ENCODE measurements at regions not wholly inside any gene's neighbourhood (a gene's known extent, or its start where the extent isn't known, plus 50 kb on each side); places are given as distances from the start of the nearest gene placed in this dataset.

DNA sequence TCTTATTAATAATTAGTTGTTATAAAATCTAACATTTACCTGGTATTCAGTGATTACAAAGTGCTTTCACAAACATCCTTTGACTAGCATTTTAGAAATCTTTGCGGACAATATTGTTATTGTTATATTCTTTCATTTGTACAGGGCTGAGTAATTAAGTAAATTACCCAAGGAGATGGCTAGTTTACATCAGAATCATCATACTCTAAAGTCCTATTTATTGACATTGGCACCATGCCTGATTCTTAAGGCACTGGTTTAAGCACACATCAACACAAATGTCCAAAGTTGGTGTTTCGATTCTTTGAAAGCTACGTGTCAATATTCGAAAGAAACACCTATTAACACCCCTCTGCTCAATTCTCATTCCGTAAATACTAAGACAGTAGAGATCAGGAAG, 424.6 kb upstream of the CHRM3 start (continued):
- TF ChIP-seq NFE2 (IDR thresholded peaks at IDR 0.05; ENCODE audit: low read depth), result no peak
- TF ChIP-seq TEAD1 (CRISPR knock-in tag; IDR thresholded peaks at IDR 0.05), result no peak

- Histone ChIP-seq H3K27ac (ENCODE audit: extremely low read depth, low read depth, low read length) (no peak overlapping the region), H3K4me1 (replicated peaks in 1 of 2; ENCODE audit: control insufficient read depth in 2 of 2, insufficient read depth in 2 of 2, low read length in 2 of 2) (no peaks in the 10 kb centered on the region), H3K4me3 (no peak overlapping the region), H4K20me1 (replicated peaks; ENCODE audit: control insufficient read depth, insufficient read depth, low read length) (no peaks in the 10 kb centered on the region), H3K27me3 (ENCODE audit: control insufficient read depth in 2 of 2, insufficient read depth in 2 of 2, low read length in 2 of 2) (no peaks in the 10 kb centered on the region), H2AFZ (ENCODE audit: low read depth, low read length) (no peak overlapping the region), H3K79me2 (ENCODE audit: control insufficient read depth, insufficient read depth, low read length) (no peaks in the 10 kb centered on the region), H3K9me1 (ENCODE audit: control insufficient read depth, insufficient read depth, low read length) (no peaks in the 10 kb centered on the region), H3K4me2 (ENCODE audit: insufficient read depth, low read length) (no peak overlapping the region), H3K9ac (ENCODE audit: insufficient read depth in 1 of 2, low read depth in 2 of 2, low read length in 2 of 2) (no peak overlapping the region), H3K36me3 (ENCODE audit: control insufficient read depth, insufficient read depth, low read length) (no peaks in the 10 kb centered on the region), H3K9me3 (replicated peaks; ENCODE audit: control insufficient read depth, insufficient read depth, low read depth, low read length) (no peaks in the 10 kb centered on the region; the same call in 1 of the 2 replicates)
- DNase-seq (ENCODE audit: extremely low read depth in 1 of 4, low spot score in 3 of 4), result no peak
- WGBS (ENCODE audit: insufficient coverage, low coverage, missing lambda C conversion rate), result 10% methylated on average over 2 of the region's 2 CpGs
- BruUV-seq (replicated peaks), result no TSS peak
- FAIRE-seq, result no peak
- in situ Hi-C loops (cut with MboI), result no loop called here
- CTCF ChIA-PET (ENCODE audit: low intra/inter-chr PET ratio), result no interaction called here
- ATAC-seq, result no peak
- intact Hi-C loops (cut with micrococcal nuclease), result no loop called here
- POLR2A ChIA-PET, result no interaction called here
- TF ChIP-seq RBM39 (optimal IDR thresholded peaks at IDR 0.05; ENCODE audit: low read depth, low read length) (no peak), STAT5B (CRISPR knock-in tag; IDR thresholded peaks at IDR 0.05) (no peak), FOXK1 (CRISPR knock-in tag; IDR thresholded peaks at IDR 0.05; ENCODE audit: borderline replicate concordance) (no peak), PPARD (CRISPR knock-in tag; IDR thresholded peaks at IDR 0.05) (no peak), ZNF174 (CRISPR knock-in tag; IDR thresholded peaks at IDR 0.05) (no peak), NFRKB (IDR thresholded peaks at IDR 0.05; ENCODE audit: low read depth) (no peak), ZNF444 (CRISPR knock-in tag; IDR thresholded peaks at IDR 0.05) (no peak), TCF15 (CRISPR knock-in tag; IDR thresholded peaks at IDR 0.05) (no peak), ZNF79 (CRISPR knock-in tag; IDR thresholded peaks at IDR 0.05; ENCODE audit: low read depth) (no peak), MLX (CRISPR knock-in tag; conservative IDR thresholded peaks at IDR 0.05) (no peak), ZNF354B (CRISPR knock-in tag; IDR thresholded peaks at IDR 0.05) (no peak), MBD1 (CRISPR knock-in tag; IDR thresholded peaks at IDR 0.05) (no peak), ELF1 (tag; IDR thresholded peaks at IDR 0.05) (no peak), ZNF347 (CRISPR knock-in tag; IDR thresholded peaks at IDR 0.05; ENCODE audit: low read depth) (no peak)
- TF ChIP-seq, protein P1, sequence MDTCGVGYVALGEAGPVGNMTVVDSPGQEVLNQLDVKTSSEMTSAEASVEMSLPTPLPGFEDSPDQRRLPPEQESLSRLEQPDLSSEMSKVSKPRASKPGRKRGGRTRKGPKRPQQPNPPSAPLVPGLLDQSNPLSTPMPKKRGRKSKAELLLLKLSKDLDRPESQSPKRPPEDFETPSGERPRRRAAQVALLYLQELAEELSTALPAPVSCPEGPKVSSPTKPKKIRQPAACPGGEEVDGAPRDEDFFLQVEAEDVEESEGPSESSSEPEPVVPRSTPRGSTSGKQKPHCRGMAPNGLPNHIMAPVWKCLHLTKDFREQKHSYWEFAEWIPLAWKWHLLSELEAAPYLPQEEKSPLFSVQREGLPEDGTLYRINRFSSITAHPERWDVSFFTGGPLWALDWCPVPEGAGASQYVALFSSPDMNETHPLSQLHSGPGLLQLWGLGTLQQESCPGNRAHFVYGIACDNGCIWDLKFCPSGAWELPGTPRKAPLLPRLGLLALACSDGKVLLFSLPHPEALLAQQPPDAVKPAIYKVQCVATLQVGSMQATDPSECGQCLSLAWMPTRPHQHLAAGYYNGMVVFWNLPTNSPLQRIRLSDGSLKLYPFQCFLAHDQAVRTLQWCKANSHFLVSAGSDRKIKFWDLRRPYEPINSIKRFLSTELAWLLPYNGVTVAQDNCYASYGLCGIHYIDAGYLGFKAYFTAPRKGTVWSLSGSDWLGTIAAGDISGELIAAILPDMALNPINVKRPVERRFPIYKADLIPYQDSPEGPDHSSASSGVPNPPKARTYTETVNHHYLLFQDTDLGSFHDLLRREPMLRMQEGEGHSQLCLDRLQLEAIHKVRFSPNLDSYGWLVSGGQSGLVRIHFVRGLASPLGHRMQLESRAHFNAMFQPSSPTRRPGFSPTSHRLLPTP (IDR thresholded peaks at IDR 0.05; ENCODE audit: borderline replicate concordance, extremely low read depth, insufficient read length), result no peak
Observed at GRCh38 chr1:238960071-238960470, 426.3 kb upstream of the CHRM3 start.

Measured in K562 (cell line).